CD8-positive, alpha-beta memory T cell (primary cell): ENCODE measurements at regions not wholly inside any gene's neighbourhood (a gene's known extent, or its start where the extent isn't known, plus 50 kb on each side); places are given as distances from the start of the nearest gene placed in this dataset.

Source experiments
- CTCF ChIA-PET: fragments of 350-600 bp; sonication (Branson Sonifier 250); formaldehyde crosslinking; loops from one replicate; lab custom pipeline; 2021; ENCODE audit warnings: antibody characterized with exemption; lab: Charles Lee
- POLR2A ChIA-PET: fragments of 350-600 bp; sonication (Branson Sonifier 250); formaldehyde crosslinking; loops from one replicate; lab custom pipeline; 2021; ENCODE audit warnings: antibody characterized with exemption; lab: Charles Lee
- DNase-seq, 5 donors: peaks; one replicate each; pipeline versions ENCODE4 v3.0.0 to v3.0.0-alpha.2; 2020 to 2022; ENCODE audit warnings: mixed read lengths in 1 of 5
- H3K27ac ChIP-seq: one replicate; pipeline ENCODE4 v1.7.0; 2013; ENCODE audit warnings: low read depth, mild to moderate bottlenecking, low read length, moderate library complexity
- H3K27me3 ChIP-seq: 2 replicates; pipeline ENCODE4 v1.7.0; 2013; ENCODE audit warnings: low read length, mild to moderate bottlenecking; ENCODE audit not compliant: insufficient read depth, poor library complexity, severe bottlenecking
- H3K36me3 ChIP-seq: 2 replicates; pipeline ENCODE4 v1.7.0; 2013; ENCODE audit warnings: mild to moderate bottlenecking, low read length, moderate library complexity; ENCODE audit not compliant: insufficient read depth
- H3K4me1 ChIP-seq: 2 replicates; pipeline ENCODE4 v1.7.0; 2013; ENCODE audit warnings: mild to moderate bottlenecking, low read length, moderate library complexity; ENCODE audit not compliant: insufficient read depth
- H3K4me3 ChIP-seq: 2 replicates; pipeline ENCODE4 v1.7.0; 2013; ENCODE audit warnings: mild to moderate bottlenecking, low read length
- H3K9me3 ChIP-seq: 2 replicates; pipeline ENCODE4 v1.7.0; 2013; ENCODE audit warnings: mild to moderate bottlenecking, low read length
- H3K27ac Mint-ChIP-seq, 8 donors: one replicate each; pipeline ENCODE4 v1.8.0; 2020 to 2021; ENCODE audit warnings: mixed read lengths in 8 of 8, mild to moderate bottlenecking in 6 of 8, inconsistent platforms in 3 of 8, moderate library complexity in 3 of 8
- H3K27me3 Mint-ChIP-seq, 2 donors: one replicate each; pipeline ENCODE4 v1.8.0; 2020 to 2021; ENCODE audit warnings: mixed read lengths in 2 of 2, mild to moderate bottlenecking in 1 of 2, moderate library complexity in 1 of 2
- H3K36me3 Mint-ChIP-seq, 3 donors: one replicate each; pipeline ENCODE4 v1.8.0; 2020 to 2021; ENCODE audit warnings: mixed read lengths in 3 of 3, inconsistent platforms in 1 of 3, mild to moderate bottlenecking in 1 of 3
- H3K4me1 Mint-ChIP-seq, 3 donors: one replicate each; pipeline ENCODE4 v1.8.0; 2020 to 2021; ENCODE audit warnings: mixed read lengths in 3 of 3, inconsistent platforms in 1 of 3, mild to moderate bottlenecking in 1 of 3
- H3K4me3 Mint-ChIP-seq, 7 donors: one replicate each; pipeline ENCODE4 v1.8.0; 2020 to 2021; ENCODE audit warnings: mixed read lengths in 7 of 7, mild to moderate bottlenecking in 6 of 7, moderate library complexity in 4 of 7, inconsistent platforms in 2 of 7
- H3K9me3 Mint-ChIP-seq, 5 donors: one replicate each; pipeline ENCODE4 v1.8.0; 2020 to 2022; ENCODE audit warnings: mixed read lengths in 5 of 5, mild to moderate bottlenecking in 3 of 5, moderate library complexity in 2 of 5, inconsistent platforms in 1 of 5

DNA sequence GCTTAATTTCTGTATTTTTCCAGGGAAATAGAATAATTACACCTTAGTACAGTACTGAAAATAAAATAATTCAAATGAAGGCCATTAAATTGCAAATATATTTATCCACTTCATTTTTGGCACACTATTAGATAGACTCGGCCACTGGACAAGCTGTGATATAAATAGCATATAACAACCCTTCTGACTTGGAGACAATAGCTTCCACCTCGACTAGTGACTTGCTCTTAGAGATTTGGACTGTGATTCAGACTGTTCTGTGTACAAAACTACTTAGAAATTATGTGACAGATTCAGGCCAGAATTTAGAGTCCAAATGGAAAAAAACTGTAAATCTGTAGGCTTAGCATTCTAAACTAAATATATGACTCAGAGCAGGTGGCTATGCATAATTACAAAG, 949.9 kb downstream of the LRFN5 start:
- Mint-ChIP-seq H3K27me3 (peaks cover 0 to 2% of the 10 kb centered on the region in 2 donors), H3K4me3 (no peak overlapping the region), H3K36me3 (no peaks in the 10 kb centered on the region), H3K4me1 (no peaks in the 10 kb centered on the region), H3K27ac (no peak overlapping the region), H3K9me3 (peaks cover 2 to 16% (median 7%) of the 10 kb centered on the region in 5 donors)
- CTCF ChIA-PET, result no interaction called here
- Histone ChIP-seq H3K9me3 (no peaks in the 10 kb centered on the region), H3K4me3 (no peak overlapping the region), H3K27ac (no peak overlapping the region), H3K4me1 (no peaks in the 10 kb centered on the region), H3K27me3 (no peaks in the 10 kb centered on the region), H3K36me3 (no peaks in the 10 kb centered on the region)
- POLR2A ChIA-PET, result no interaction called here
- DNase-seq, result no peak

DNA sequence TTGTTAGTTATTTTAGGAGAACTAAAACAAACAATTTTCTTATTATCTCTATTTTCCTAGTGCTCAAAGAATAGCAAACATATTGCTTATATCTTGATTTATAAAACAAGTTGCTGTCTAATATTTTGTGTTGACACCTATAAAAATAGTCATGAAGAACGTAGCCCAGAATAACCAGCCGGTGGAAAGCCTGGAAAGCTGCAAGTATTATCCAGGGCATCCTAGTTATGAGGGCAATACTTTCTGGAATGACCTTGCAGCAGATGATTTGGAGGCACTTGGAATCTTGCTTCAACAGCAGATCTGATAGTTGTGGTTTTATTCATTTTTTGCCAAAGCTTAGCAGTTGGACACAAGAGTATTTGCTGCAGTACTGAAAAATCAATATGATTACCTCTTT, 948.7 kb downstream of the LRFN5 start:
- H3K27ac ChIP-seq, result no peak overlapping the region
- DNase-seq, result no peak
- Mint-ChIP-seq H3K27me3 (peaks cover 0 to 2% of the 10 kb centered on the region in 2 donors), H3K27ac (no peak overlapping the region), H3K4me1 (no peaks in the 10 kb centered on the region), H3K36me3 (no peaks in the 10 kb centered on the region), H3K4me3 (no peak overlapping the region), H3K9me3 (peaks cover 2 to 16% (median 12%) of the 10 kb centered on the region in 5 donors)
- no peaks in the 10 kb centered on the region for H3K27me3 ChIP-seq
- no peaks in the 10 kb centered on the region for H3K36me3 ChIP-seq
- ChIA-PET CTCF (no interaction called here), POLR2A (no interaction called here)
- H3K4me3 ChIP-seq, result no peak overlapping the region
- no peaks in the 10 kb centered on the region for H3K9me3 ChIP-seq
- no peaks in the 10 kb centered on the region for H3K4me1 ChIP-seq

DNA sequence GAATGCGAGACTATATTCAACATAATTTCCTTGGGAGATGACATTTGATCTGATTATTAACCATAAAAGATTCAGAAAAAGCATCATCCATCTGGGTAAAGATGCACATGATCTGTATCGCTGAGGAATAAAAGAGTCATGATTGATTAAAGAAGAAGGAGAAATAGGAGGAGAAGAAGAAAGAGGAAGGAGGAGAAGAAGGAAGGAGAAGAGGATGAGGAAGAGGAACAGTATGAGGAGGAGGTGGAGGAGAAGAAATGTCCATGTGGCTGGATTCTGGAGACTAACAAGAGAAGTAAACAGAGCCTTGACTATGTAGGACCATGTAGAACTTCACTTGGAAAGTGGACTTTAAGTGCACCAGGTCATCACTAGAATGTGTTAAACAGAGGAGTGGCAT, 947.4 kb downstream of the LRFN5 start:
- H3K36me3 Mint-ChIP-seq, result no peaks in the 10 kb centered on the region
- Histone ChIP-seq H3K27me3 (no peaks in the 10 kb centered on the region), H3K4me3 (no peak overlapping the region), H3K27ac (no peak overlapping the region), H3K9me3 (no peaks in the 10 kb centered on the region), H3K4me1 (no peaks in the 10 kb centered on the region), H3K36me3 (no peaks in the 10 kb centered on the region)
- ChIA-PET CTCF (no interaction called here), POLR2A (no interaction called here)
- H3K27ac Mint-ChIP-seq, result no peak overlapping the region
- H3K27me3 Mint-ChIP-seq, result peaks cover 0 to 2% of the 10 kb centered on the region in 2 donors
- peaks cover 2 to 21% (median 12%) of the 10 kb centered on the region in 5 donors for H3K9me3 Mint-ChIP-seq
- H3K4me1 Mint-ChIP-seq, result no peaks in the 10 kb centered on the region
- DNase-seq, result no peak
- H3K4me3 Mint-ChIP-seq, result no peak overlapping the region

DNA sequence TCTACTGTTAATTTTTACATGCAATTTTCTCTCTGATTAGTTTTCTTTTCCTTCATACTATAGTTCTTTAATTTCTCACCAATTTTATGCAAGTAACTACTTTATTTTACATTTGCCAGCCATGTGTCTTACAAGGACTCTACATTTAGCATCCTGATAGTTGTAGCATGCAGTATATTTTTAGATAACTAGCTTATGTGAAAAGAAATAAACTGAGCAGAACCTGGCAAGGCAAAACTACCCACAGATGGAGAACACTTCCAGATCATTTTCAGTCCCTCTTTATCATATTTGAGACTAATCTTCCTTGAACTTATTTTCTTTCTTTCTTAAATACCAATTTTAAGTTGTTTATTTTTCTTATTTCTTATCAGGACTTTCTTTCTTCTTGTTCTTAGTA, 943.6 kb downstream of the LRFN5 start:
- ChIA-PET POLR2A (no interaction called here), CTCF (no interaction called here)
- DNase-seq, result no peak
- peaks cover 0 to 2% of the 10 kb centered on the region in 2 donors for H3K27me3 Mint-ChIP-seq
- Histone ChIP-seq H3K27ac (no peak overlapping the region), H3K9me3 (no peaks in the 10 kb centered on the region), H3K4me3 (no peak overlapping the region), H3K27me3 (no peaks in the 10 kb centered on the region), H3K36me3 (no peaks in the 10 kb centered on the region), H3K4me1 (no peaks in the 10 kb centered on the region)
- no peak overlapping the region for H3K27ac Mint-ChIP-seq
- H3K36me3 Mint-ChIP-seq, result no peaks in the 10 kb centered on the region
- peaks cover 3 to 19% (median 16%) of the 10 kb centered on the region in 5 donors for H3K9me3 Mint-ChIP-seq
- no peak overlapping the region for H3K4me3 Mint-ChIP-seq
- H3K4me1 Mint-ChIP-seq, result no peaks in the 10 kb centered on the region

DNA sequence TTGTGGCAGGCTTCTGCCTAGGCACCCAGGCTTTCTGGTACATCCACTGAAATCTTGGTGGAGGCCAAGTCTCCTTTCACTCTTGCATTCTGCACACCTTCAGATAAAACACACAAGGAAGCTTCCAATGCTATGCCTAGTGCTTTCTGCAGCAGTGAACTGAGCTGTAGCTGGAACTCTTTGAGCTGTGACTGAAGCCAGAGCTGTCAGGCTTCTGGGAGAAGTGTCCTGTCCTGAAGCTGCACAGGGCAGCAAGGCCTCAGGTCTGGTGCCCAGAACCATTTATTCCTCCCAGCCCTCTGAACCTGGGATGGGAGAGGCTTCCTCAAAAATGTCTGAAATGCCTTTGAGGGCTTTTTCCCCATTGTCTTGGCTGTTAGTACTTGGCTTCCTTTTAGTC, 941.7 kb downstream of the LRFN5 start:
- Histone ChIP-seq H3K27ac (no peak overlapping the region), H3K4me3 (no peak overlapping the region), H3K9me3 (no peaks in the 10 kb centered on the region), H3K27me3 (no peaks in the 10 kb centered on the region), H3K36me3 (no peaks in the 10 kb centered on the region), H3K4me1 (no peaks in the 10 kb centered on the region)
- CTCF ChIA-PET, result no interaction called here
- peaks cover 3 to 24% (median 16%) of the 10 kb centered on the region in 5 donors for H3K9me3 Mint-ChIP-seq
- POLR2A ChIA-PET, result no interaction called here
- no peaks in the 10 kb centered on the region for H3K36me3 Mint-ChIP-seq
- no peaks in the 10 kb centered on the region for H3K4me1 Mint-ChIP-seq
- H3K4me3 Mint-ChIP-seq, result no peak overlapping the region
- no peak for DNase-seq
- no peaks in the 10 kb centered on the region for H3K27me3 Mint-ChIP-seq
- H3K27ac Mint-ChIP-seq, result no peak overlapping the region

DNA sequence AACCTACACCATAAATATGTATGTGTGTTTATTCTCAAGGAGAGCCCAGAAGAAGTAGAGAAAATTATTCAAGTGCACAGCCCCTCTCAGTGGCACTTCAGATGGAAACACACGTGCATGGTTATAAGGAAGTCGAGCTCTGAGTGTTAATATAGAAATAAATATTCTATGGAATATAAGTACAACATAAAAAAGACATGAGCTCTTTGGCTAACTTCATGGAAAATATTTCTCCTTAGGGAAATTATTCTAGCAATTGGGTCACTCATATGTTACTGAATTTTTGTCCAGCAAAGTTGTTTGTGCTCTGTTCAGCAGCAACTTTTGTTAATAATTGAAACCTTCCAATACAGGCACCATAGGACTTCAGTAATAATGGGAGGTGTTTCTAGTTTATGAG, 939.0 kb downstream of the LRFN5 start:
- CTCF ChIA-PET, result no interaction called here

DNA sequence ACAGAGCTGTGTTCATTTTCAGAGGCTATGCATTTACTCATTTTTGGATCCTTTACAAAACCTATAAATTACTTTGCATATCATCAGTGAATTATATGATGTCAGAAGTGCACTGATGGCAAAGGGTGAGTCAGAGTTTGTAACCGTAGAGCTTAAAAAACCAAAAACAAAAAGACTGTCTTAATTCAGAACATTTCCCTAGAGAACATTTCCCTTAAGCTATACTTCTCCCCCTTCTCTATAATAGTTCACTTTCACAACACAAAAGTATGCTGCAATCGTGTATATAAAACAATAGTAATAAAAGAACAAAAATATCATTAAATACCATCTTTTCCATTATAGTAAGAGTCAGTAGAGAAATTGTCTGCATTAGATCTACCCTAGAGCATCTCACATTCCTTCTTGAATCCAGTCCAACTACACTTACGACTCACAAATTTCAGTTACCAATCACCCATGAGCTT, 934.9 kb downstream of the LRFN5 start:
- H3K4me1 Mint-ChIP-seq, result no peaks in the 10 kb centered on the region

More for the DNA sequence above, 939.0 kb downstream of the LRFN5 start:
- Mint-ChIP-seq H3K4me3 (no peak overlapping the region), H3K36me3 (no peaks in the 10 kb centered on the region), H3K9me3 (peaks cover 1 to 32% (median 11%) of the 10 kb centered on the region in 5 donors), H3K27me3 (no peaks in the 10 kb centered on the region), H3K4me1 (no peaks in the 10 kb centered on the region), H3K27ac (no peak overlapping the region)
- POLR2A ChIA-PET, result no interaction called here
- Histone ChIP-seq H3K9me3 (no peaks in the 10 kb centered on the region), H3K27ac (no peak overlapping the region), H3K27me3 (no peaks in the 10 kb centered on the region), H3K4me1 (no peaks in the 10 kb centered on the region), H3K4me3 (no peak overlapping the region), H3K36me3 (no peaks in the 10 kb centered on the region)
- DNase-seq, result no peak

DNA sequence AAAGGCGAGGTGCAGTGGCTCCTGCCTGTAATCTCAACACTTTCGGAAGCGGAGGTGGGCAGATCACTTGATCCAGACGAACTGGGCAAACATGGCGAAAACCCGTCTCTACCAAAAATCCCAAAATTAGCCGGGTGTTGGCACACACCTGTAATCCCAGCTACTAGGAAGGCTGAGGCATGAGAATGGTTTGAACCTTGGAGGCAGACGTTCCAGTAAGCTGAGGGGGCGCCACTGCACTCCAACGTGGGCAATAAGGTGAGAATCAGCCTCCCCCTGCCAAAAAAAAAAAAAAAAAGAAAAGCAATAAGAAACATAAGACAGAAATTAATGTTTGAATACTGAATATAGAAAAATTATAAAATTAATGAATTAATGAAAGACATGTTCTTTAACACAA, 928.7 kb downstream of the LRFN5 start:
- H3K4me3 ChIP-seq, result no peak overlapping the region
- H3K4me1 Mint-ChIP-seq, result no peaks in the 10 kb centered on the region
- ChIA-PET CTCF (no interaction called here), POLR2A (no interaction called here)
- no peaks in the 10 kb centered on the region for H3K27me3 Mint-ChIP-seq
- H3K27ac ChIP-seq, result no peak overlapping the region
- H3K9me3 ChIP-seq, result no peaks in the 10 kb centered on the region
- H3K36me3 ChIP-seq, result no peaks in the 10 kb centered on the region
- no peak overlapping the region for H3K27ac Mint-ChIP-seq
- H3K27me3 ChIP-seq, result no peaks in the 10 kb centered on the region
- peaks cover 2 to 22% (median 7%) of the 10 kb centered on the region in 5 donors for H3K9me3 Mint-ChIP-seq
- no peaks in the 10 kb centered on the region for H3K36me3 Mint-ChIP-seq
- H3K4me1 ChIP-seq, result no peaks in the 10 kb centered on the region
- DNase-seq, result no peak
- H3K4me3 Mint-ChIP-seq, result no peak overlapping the region

More for the DNA sequence above, 934.9 kb downstream of the LRFN5 start:
- ChIA-PET POLR2A (no interaction called here), CTCF (no interaction called here)
- Histone ChIP-seq H3K27me3 (no peaks in the 10 kb centered on the region), H3K9me3 (no peaks in the 10 kb centered on the region), H3K4me1 (no peaks in the 10 kb centered on the region), H3K27ac (no peak overlapping the region), H3K36me3 (no peaks in the 10 kb centered on the region), H3K4me3 (no peak overlapping the region)
- Mint-ChIP-seq H3K27ac (no peak overlapping the region), H3K36me3 (no peaks in the 10 kb centered on the region), H3K4me3 (no peak overlapping the region), H3K9me3 (peaks cover 0 to 36% (median 2%) of the 10 kb centered on the region in 5 donors), H3K27me3 (no peaks in the 10 kb centered on the region)
- no peak for DNase-seq

DNA sequence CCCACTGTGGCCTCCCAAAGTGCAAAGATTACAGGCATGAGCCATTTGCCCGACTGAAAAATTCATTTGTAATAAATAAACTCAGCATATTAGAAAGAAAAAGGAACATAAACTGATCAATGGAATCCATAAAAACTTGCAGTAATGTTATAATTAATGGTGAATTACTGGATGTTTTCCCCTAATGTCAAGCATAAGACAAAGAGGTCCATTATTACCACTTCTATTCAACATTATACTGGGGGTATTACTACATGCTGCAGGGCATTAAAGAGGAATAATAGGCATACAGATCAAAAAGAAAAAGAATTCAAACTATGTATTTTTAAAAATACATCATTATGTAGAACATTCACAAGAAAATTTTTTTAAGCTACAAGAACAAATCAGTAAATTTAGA, 926.8 kb downstream of the LRFN5 start:
- no peaks in the 10 kb centered on the region for H3K9me3 ChIP-seq
- Mint-ChIP-seq H3K27ac (no peak overlapping the region), H3K36me3 (no peaks in the 10 kb centered on the region), H3K4me1 (no peaks in the 10 kb centered on the region), H3K9me3 (peaks cover 3 to 16% (median 8%) of the 10 kb centered on the region in 5 donors), H3K27me3 (no peaks in the 10 kb centered on the region), H3K4me3 (no peak overlapping the region)
- ChIA-PET POLR2A (no interaction called here), CTCF (no interaction called here)
- no peak overlapping the region for H3K27ac ChIP-seq
- H3K36me3 ChIP-seq, result no peaks in the 10 kb centered on the region
- H3K4me1 ChIP-seq, result no peaks in the 10 kb centered on the region
- no peak overlapping the region for H3K4me3 ChIP-seq
- DNase-seq, result no peak
- H3K27me3 ChIP-seq, result no peaks in the 10 kb centered on the region
